ENCODE measurements at regions not wholly inside any gene's neighbourhood (a gene's known extent, or its start where the extent isn't known, plus 50 kb on each side); places are given as distances from the start of the nearest gene placed in this dataset.
A peak's percentile ranks its signal among the peaks of the same experiment; 100 is the strongest.

- no peak overlapping the region for H3K4me3 ChIP-seq
- peak; percentile 51 for DNase-seq
- no peaks in the 10 kb centered on the region for H3K36me3 ChIP-seq (ENCODE audit: low read depth, missing control alignments)
- intact Hi-C loops (cut with DNase I; ENCODE audit: low total_unique reads), result no loop called here
- H3K27me3 ChIP-seq, result no peaks in the 10 kb centered on the region
- 47 to 78% methylated on average over 2 to 3 of the region's 3 CpGs for WGBS, 2 donors
- H3K27ac ChIP-seq, result peak overlapping the region; percentile 65 to 77
- H3K4me1 ChIP-seq, result peaks cover 50% of the 10 kb centered on the region
- no peak for TF ChIP-seq POLR2A (IDR thresholded peaks at IDR 0.05)
- no peak for TF ChIP-seq CTCF (IDR thresholded peaks at IDR 0.05)
- H3K9me3 ChIP-seq, result no peaks in the 10 kb centered on the region
These were observed 505.1 kb upstream of the USP24 start for GRCh38 chr1:55720261-55720660.

DNA sequence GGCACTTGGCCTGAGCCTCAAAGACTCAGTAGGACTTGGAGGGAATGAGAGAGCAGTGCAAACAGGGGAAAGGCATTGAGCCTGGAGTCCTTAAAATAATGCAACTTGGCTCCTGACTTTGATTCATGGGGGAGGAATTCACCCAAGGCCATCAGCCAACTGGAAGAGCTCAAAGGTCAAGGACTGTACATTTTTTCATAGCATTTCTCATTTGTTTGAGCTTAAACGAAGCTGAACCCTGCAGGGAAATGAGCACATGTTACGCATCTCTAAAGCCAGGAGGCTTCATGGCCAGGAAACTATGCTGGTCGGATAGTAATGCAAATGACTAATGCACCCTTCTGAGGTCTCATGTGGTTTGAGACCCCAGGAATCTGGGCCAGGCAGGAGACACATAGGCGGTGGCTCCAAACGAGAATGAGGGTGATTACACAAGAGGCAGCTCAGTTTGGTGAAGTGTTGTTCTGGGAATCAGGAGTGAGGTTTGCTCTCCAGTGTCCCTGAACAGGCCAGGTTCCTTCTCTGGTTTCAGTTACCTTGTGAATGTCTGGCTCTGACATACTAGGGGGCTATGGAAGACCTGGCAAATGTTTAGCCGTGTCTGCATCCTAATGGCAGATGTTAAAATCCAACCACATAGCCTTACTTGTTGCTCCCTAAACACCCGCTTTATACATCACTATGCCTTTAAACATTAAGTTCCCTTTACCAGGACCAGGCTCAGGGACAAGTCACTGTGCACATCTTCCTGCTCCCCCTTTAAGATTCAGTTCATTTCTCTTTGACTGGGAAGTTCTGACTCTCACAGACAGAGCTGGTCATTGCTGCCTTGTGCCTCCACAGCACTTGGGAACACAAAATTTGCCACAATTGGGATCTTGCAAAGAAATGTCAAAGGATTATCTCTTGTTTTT is 503.9 kb upstream of the USP24 start:
- intact Hi-C loops (cut with DNase I; ENCODE audit: low total_unique reads), result no loop called here
- Histone ChIP-seq H3K4me1 (peaks cover 59% of the 10 kb centered on the region), H3K27me3 (no peaks in the 10 kb centered on the region), H3K4me3 (no peak overlapping the region), H3K27ac (peak overlapping the region; percentile 65 to 84), H3K9me3 (no peaks in the 10 kb centered on the region), H3K36me3 (ENCODE audit: low read depth, missing control alignments) (no peaks in the 10 kb centered on the region)
- 43 to 67% methylated on average over 7 of the region's 7 CpGs for WGBS, 2 donors
- DNase-seq, result peak; percentile 82
- TF ChIP-seq POLR2A (IDR thresholded peaks at IDR 0.05) (no peak), CTCF (IDR thresholded peaks at IDR 0.05) (no peak)

DNA sequence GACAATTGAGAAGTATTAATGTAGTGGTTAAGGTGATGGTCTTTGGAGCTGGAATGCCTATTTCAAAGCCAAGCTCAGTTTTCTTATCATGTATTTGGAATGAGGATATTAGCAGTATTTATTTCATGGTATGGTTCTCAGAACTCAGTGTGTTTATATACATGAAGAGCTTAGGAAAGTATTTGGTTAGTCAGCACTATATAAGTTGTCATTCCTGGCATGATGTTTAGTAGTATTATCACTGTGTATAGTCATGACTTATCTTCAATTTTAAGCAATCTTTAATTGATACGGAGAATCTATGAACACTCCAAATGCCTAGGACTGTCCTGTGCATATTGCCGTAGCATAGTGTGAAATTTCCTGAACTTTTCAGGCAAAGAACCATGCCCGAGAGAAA is 501.9 kb upstream of the USP24 start:
- 74% methylated on average over 3 of the region's 3 CpGs for WGBS, 2 donors
- Histone ChIP-seq H3K27me3 (no peaks in the 10 kb centered on the region), H3K36me3 (ENCODE audit: low read depth, missing control alignments) (no peaks in the 10 kb centered on the region), H3K27ac (peak overlapping the region; percentile 53 to 84), H3K9me3 (no peaks in the 10 kb centered on the region), H3K4me3 (no peak overlapping the region), H3K4me1 (peaks cover 75% of the 10 kb centered on the region)
- intact Hi-C loops (cut with DNase I; ENCODE audit: low total_unique reads), result no loop called here
- no peak for DNase-seq
- TF ChIP-seq CTCF (IDR thresholded peaks at IDR 0.05) (no peak), POLR2A (IDR thresholded peaks at IDR 0.05) (no peak)

DNA sequence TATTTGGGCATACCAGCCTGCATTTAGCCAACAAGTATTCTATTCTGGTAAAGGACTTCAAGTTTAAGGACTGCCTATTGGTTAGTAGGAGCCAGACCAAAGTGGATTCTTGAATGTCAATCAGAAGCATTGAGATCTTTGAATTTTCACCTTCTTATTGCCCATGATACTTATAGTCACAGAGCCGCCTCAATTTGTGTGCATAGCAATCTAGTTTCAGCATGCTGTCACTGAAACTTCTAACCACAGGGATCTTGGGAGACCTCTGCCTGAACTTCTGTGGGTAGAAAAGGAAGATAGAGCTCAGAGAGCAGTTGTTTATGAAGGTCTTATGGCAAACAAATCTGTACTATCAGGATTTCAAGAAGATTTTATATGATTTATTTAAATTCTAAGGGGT is 501.4 kb upstream of the USP24 start:
- H3K27me3 ChIP-seq, result no peaks in the 10 kb centered on the region
- TF ChIP-seq CTCF (IDR thresholded peaks at IDR 0.05) (no peak), POLR2A (IDR thresholded peaks at IDR 0.05) (no peak)
- no peaks in the 10 kb centered on the region for H3K9me3 ChIP-seq
- WGBS, 2 donors, result 90 to 100% methylated on average over 1 of the region's 1 CpG
- H3K36me3 ChIP-seq (ENCODE audit: low read depth, missing control alignments), result no peaks in the 10 kb centered on the region
- no peak overlapping the region for H3K4me3 ChIP-seq
- intact Hi-C loops (cut with DNase I; ENCODE audit: low total_unique reads), result no loop called here
- no peak for DNase-seq
- peak overlapping the region in 1 of 2 donors; percentile 84 for H3K27ac ChIP-seq
- H3K4me1 ChIP-seq, result peaks cover 75% of the 10 kb centered on the region

GRCh38 chr1:55716151-55716550 is 501.0 kb upstream of the USP24 start:
- 45 to 63% methylated on average over 2 of the region's 2 CpGs for WGBS, 2 donors
- no peaks in the 10 kb centered on the region for H3K36me3 ChIP-seq (ENCODE audit: low read depth, missing control alignments)
- intact Hi-C loops (cut with DNase I; ENCODE audit: low total_unique reads), result no loop called here
- no peaks in the 10 kb centered on the region for H3K27me3 ChIP-seq
- no peak overlapping the region for H3K4me3 ChIP-seq
- peak overlapping the region; percentile 1 to 84 for H3K27ac ChIP-seq
- peaks cover 75% of the 10 kb centered on the region for H3K4me1 ChIP-seq
- no peaks in the 10 kb centered on the region for H3K9me3 ChIP-seq
- DNase-seq, result peak; percentile 56
- TF ChIP-seq CTCF (IDR thresholded peaks at IDR 0.05), result no peak
- TF ChIP-seq POLR2A (IDR thresholded peaks at IDR 0.05), result no peak

Measured in testis (tissue), 2 donors.